Left ventricle myocardium inferior (tissue), 1 donor: ENCODE measurements at regions not wholly inside any gene's neighbourhood (a gene's known extent, or its start where the extent isn't known, plus 50 kb on each side); places are given as distances from the start of the nearest gene placed in this dataset.

Experiments
- DNase-seq: peaks from one replicate; pipeline ENCODE4 v3.0.0-alpha.2; 2020
- H3K27ac ChIP-seq: fragments of 200-600 bp; replicated peaks from 2 replicates; pipeline ENCODE4 v1.8.0; 2021
- H3K27me3 ChIP-seq: fragments of 200-600 bp; 2 replicates; pipeline ENCODE4 v1.8.0; 2021; ENCODE audit warnings: low read depth
- H3K36me3 ChIP-seq: fragments of 200-600 bp; 2 replicates; pipeline ENCODE4 v1.8.0; 2021
- H3K4me1 ChIP-seq: fragments of 200-600 bp; 2 replicates; pipeline ENCODE4 v1.8.0; 2021
- H3K4me3 ChIP-seq: fragments of 200-600 bp; 2 replicates; pipeline ENCODE4 v1.8.0; 2021; ENCODE audit warnings: mild to moderate bottlenecking, moderate library complexity
- H3K9me3 ChIP-seq: fragments of 200-600 bp; replicated peaks from 2 replicates; pipeline ENCODE4 v1.8.0; 2021
- intact Hi-C: fragments of 100-400 bp; cut with micrococcal nuclease; formaldehyde crosslinking; loops from one replicate; pipeline ENCODE4 v1.11.0; 2022
- TF ChIP-seq, protein P1 (sequence below): fragments of 200-600 bp; IDR thresholded peaks from 2 replicates; pipeline ENCODE4 v1.8.0; 2021; ENCODE audit warnings: antibody characterized with exemption, mild to moderate bottlenecking, borderline replicate concordance
- donor health status: DM: no; HTN: yes; CAD: no; lungs with severe emphysema.

- H3K36me3 ChIP-seq = no peaks in the 10 kb centered on the region
- no peak for DNase-seq
- intact Hi-C loops = no loop called here
- H3K27me3 ChIP-seq = no peaks in the 10 kb centered on the region
- TF ChIP-seq, protein P1, sequence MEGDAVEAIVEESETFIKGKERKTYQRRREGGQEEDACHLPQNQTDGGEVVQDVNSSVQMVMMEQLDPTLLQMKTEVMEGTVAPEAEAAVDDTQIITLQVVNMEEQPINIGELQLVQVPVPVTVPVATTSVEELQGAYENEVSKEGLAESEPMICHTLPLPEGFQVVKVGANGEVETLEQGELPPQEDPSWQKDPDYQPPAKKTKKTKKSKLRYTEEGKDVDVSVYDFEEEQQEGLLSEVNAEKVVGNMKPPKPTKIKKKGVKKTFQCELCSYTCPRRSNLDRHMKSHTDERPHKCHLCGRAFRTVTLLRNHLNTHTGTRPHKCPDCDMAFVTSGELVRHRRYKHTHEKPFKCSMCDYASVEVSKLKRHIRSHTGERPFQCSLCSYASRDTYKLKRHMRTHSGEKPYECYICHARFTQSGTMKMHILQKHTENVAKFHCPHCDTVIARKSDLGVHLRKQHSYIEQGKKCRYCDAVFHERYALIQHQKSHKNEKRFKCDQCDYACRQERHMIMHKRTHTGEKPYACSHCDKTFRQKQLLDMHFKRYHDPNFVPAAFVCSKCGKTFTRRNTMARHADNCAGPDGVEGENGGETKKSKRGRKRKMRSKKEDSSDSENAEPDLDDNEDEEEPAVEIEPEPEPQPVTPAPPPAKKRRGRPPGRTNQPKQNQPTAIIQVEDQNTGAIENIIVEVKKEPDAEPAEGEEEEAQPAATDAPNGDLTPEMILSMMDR = no peak
- H3K4me3 ChIP-seq = no peak overlapping the region
- H3K9me3 ChIP-seq = peaks cover 11% of the 10 kb centered on the region
- no peaks in the 10 kb centered on the region for H3K4me1 ChIP-seq
- no peak overlapping the region for H3K27ac ChIP-seq
Measured at GRCh38 chr4:154946113-154946512, 165.0 kb downstream of the RBM46 start.

DNA sequence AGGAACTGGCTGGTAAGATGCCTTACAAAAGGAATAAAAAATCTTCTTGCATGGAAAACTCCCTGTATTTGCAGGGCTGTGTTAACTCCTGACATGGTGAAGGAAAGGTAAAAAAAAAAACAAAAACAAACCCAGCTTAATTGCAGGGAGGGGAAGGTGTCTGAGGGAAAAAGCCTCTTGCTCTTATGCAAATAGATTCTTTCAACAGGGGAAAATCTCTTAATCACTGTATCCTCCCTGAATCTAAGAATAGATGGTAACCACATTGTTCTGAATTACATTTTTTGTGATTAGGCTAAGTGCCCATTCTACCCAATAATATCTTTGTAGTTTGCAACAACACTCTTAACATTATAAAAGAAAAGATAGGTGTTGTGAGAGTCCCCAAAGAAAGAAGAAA, 172.6 kb downstream of the RBM46 start:
- TF ChIP-seq, protein P1 = no peak
- Histone ChIP-seq H3K36me3 (no peaks in the 10 kb centered on the region), H3K4me3 (no peak overlapping the region), H3K9me3 (peaks cover 12% of the 10 kb centered on the region), H3K27ac (no peak overlapping the region), H3K27me3 (no peaks in the 10 kb centered on the region), H3K4me1 (peaks cover 6% of the 10 kb centered on the region)
- DNase-seq = no peak
- intact Hi-C loops = no loop called here

DNA sequence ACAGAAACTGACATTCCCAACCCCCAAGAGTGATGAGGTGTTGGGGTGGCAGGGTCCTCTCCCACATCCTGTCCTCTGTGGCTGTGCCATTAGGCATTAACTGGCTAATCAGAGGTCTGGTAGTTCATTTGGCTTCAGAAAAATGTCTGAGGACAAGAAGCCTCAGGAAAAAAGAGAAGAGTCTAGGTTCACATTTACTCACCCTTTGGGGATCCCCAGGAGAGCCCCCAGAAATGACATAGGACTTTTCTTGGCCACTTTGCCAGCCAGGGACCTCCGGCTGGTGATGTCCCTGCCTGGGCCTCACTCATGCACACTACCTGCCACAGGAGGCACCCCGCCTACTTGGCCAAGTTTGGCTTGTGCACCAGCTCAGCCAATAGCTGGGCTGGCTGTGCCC, 173.0 kb downstream of the RBM46 start:
- peaks cover 10% of the 10 kb centered on the region for H3K4me1 ChIP-seq

DNA sequence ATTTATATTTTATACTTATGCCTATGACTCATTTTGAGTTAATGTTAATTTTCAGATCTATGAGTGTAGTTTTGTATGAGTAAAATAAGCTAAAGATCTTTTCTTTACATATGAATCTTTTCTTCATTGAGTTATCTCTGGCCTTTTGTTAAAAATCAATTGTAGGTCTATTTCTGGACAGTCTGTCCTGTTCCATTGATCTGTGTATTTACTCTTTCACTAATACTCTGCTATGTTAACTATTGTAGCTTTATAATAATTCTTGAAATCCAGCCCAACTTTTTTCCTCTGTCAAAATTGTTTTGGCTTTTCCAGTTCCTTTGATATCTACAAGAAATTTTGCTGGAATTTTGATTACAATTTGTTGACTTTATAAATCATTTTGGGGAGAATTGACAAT, 177.0 kb downstream of the RBM46 start:
- no peak for DNase-seq
- no peaks in the 10 kb centered on the region for H3K9me3 ChIP-seq
- peak overlapping the region; percentile 75 for H3K27ac ChIP-seq
- H3K27me3 ChIP-seq = no peaks in the 10 kb centered on the region
- H3K4me1 ChIP-seq = peaks cover 33% of the 10 kb centered on the region
- TF ChIP-seq, protein P1 = no peak
- no peak overlapping the region for H3K4me3 ChIP-seq
- intact Hi-C loops = no loop called here
- H3K36me3 ChIP-seq = no peaks in the 10 kb centered on the region

More for the DNA sequence above, 173.0 kb downstream of the RBM46 start:
- Histone ChIP-seq H3K4me3 (no peak overlapping the region), H3K27ac (no peak overlapping the region), H3K27me3 (no peaks in the 10 kb centered on the region), H3K9me3 (peaks cover 12% of the 10 kb centered on the region), H3K36me3 (no peaks in the 10 kb centered on the region)
- TF ChIP-seq, protein P1 = no peak
- no peak for DNase-seq
- intact Hi-C loops = no loop called here

DNA sequence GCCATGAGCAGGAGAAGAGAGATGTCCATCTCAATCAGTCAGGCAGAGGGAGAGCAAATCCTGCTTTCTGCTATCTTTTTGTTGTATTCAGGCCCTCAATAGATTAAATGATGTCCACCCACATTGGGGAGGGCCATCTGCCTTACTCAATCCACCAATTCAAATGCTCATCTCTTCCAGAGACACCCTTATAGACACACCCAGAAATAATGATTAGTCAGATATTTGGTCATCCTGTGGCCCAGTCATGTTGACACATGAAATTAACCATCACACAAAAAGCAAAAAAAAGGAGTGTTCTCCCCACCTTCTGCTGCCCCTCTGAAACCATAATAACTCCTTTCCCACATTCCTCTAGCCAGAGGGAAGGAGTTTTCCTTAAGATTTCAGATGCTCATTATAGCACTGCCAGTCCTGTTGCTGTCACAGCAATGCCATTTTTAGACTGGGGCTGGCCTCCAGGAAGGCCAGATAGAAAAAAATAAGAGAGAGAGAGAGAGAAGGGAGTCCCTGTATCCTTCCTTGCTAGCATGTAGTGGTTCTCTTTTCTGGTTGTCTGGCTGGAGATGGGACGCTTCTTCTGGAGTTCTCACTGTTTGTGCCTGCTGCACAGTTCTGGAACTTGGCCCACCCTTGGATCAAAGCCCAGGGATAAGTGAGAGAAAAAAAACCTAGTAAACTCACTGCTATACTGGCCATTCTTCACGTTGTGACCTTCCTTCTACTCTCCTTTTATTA, 177.7 kb downstream of the RBM46 start:
- no peaks in the 10 kb centered on the region for H3K9me3 ChIP-seq
- TF ChIP-seq, protein P1 = no peak
- no peaks in the 10 kb centered on the region for H3K27me3 ChIP-seq
- peak; percentile 69 for DNase-seq
- H3K4me3 ChIP-seq = no peak overlapping the region
- H3K4me1 ChIP-seq = peaks cover 33% of the 10 kb centered on the region
- peak overlapping the region; percentile 75 for H3K27ac ChIP-seq
- H3K36me3 ChIP-seq = no peaks in the 10 kb centered on the region
- intact Hi-C loops = no loop called here
